GM12878 (cell line): ENCODE measurements at regions not wholly inside any gene's neighbourhood (a gene's known extent, or its start where the extent isn't known, plus 50 kb on each side); places are given as distances from the start of the nearest gene placed in this dataset.

Source experiments
- ATAC-seq: fragments of 200-7000 bp; cut with Tn5 transposase; 3 replicates; pipeline ENCODE4 v1.9.1; 2020; ENCODE audit warnings: mild to moderate bottlenecking, moderate library complexity
- BruUV-seq: library from RNA; stranded (reverse); fragments of 400-500 nt; replicated peaks from 2 replicates; lab custom pipeline; 2021; lab: Mats Ljungman, UMichigan
- CTCF ChIA-PET: fragments of 300-600 bp; sonication (Branson Sonifier 250); formaldehyde crosslinking; extraction: SDS; loops from one replicate; lab custom pipeline; 2021; ENCODE audit warnings: inconsistent platforms; lab: Yijun Ruan, JAX
- POLR2A ChIA-PET: fragments of 350-600 bp; formaldehyde crosslinking; extraction: SDS; loops from one replicate; lab custom pipeline; 2021; ENCODE audit warnings: inconsistent platforms; lab: Charles Lee
- RAD21 ChIA-PET: fragments of 300-600 bp; sonication (Branson Sonifier 250); formaldehyde crosslinking; loops from one replicate; lab custom pipeline; 2023; ENCODE audit warnings: antibody characterized with exemption; ENCODE audit not compliant: unreplicated experiment; lab: Charles Lee
- SMC1A ChIA-PET: fragments of 300-600 bp; sonication (Branson Sonifier 250); formaldehyde crosslinking; loops from one replicate; lab custom pipeline; 2023; ENCODE audit not compliant: unreplicated experiment, uncharacterized antibody; lab: Charles Lee
- DNase-seq: peaks from one replicate; pipeline ENCODE4 v3.0.0-alpha.2; 2011; ENCODE audit warnings: low read depth, low spot score
- FAIRE-seq: peaks from 3 replicates; lab custom pipeline; 2011; peaks lifted over from hg19 to GRCh38; lab: Jason Lieb, UNC
- H2AFZ ChIP-seq: 2 replicates; pipeline ENCODE4 v1.6.0; 2011; ENCODE audit warnings: low read depth, low read length, control low read depth; ENCODE audit not compliant: control insufficient read depth
- H3K27ac ChIP-seq: 2 replicates; pipeline ENCODE4 v1.5.1; 2011; ENCODE audit warnings: control low read depth; ENCODE audit not compliant: control insufficient read depth, insufficient read depth
- H3K27me3 ChIP-seq, 2 experiments: replicated peaks in 1 of 2; 2 replicates each; pipeline versions ENCODE4 v1.6.0 to v1.6.1; 2011; ENCODE audit warnings: low read length in 1 of 2; ENCODE audit not compliant: control insufficient read depth in 2 of 2, insufficient read depth in 2 of 2
- H3K36me3 ChIP-seq, 2 experiments: 2 replicates each; pipeline ENCODE4 v1.5.1; 2011; ENCODE audit warnings: low read length in 1 of 2; ENCODE audit not compliant: control insufficient read depth in 2 of 2, insufficient read depth in 2 of 2
- H3K4me1 ChIP-seq: 2 replicates; pipeline ENCODE4 v1.6.1; 2011; ENCODE audit warnings: mild to moderate bottlenecking, low read length, moderate library complexity, mixed read lengths; ENCODE audit not compliant: control insufficient read depth, insufficient read depth
- H3K4me2 ChIP-seq: 2 replicates; pipeline ENCODE4 v1.6.0; 2011; ENCODE audit warnings: control low read depth; ENCODE audit not compliant: control insufficient read depth, insufficient read depth
- H3K4me3 ChIP-seq: fragments of 200-600 bp; sonication (generic); 2 replicates; pipeline ENCODE4 v1.5.1; 2016
- H3K79me2 ChIP-seq: 2 replicates; pipeline ENCODE4 v1.6.0; 2011; ENCODE audit warnings: low read length; ENCODE audit not compliant: control insufficient read depth, insufficient read depth
- H3K9ac ChIP-seq: 2 replicates; pipeline ENCODE4 v1.8.0; 2011; ENCODE audit warnings: low read length, control low read depth, mixed read lengths; ENCODE audit not compliant: control insufficient read depth, insufficient read depth
- H3K9me3 ChIP-seq: replicated peaks from 3 replicates; pipeline ENCODE4 v1.5.1; 2011; ENCODE audit warnings: mild to moderate bottlenecking, low read length; ENCODE audit not compliant: control insufficient read depth, insufficient read depth
- H4K20me1 ChIP-seq: 2 replicates; pipeline ENCODE4 v1.6.0; 2011; ENCODE audit not compliant: control insufficient read depth, insufficient read depth
- BACH1 ChIP-seq: fragments of 450-650 bp; IDR thresholded peaks from 2 replicates; pipeline ENCODE4 v1.6.1; 2017; ENCODE audit warnings: mild to moderate bottlenecking, borderline replicate concordance
- POLR2AphosphoS5 ChIP-seq: IDR thresholded peaks from 2 replicates; pipeline ENCODE4 v1.6.1; 2011; ENCODE audit warnings: mild to moderate bottlenecking, low read length, inconsistent platforms
- PRDM15 ChIP-seq: fragments of 450-650 bp; formaldehyde crosslinking; IDR thresholded peaks from 2 replicates; pipeline ENCODE4 v1.4.0; 2020; ENCODE audit warnings: mild to moderate bottlenecking, moderate library complexity
- TARDBP ChIP-seq: IDR thresholded peaks from 2 replicates; pipeline ENCODE4 v1.6.1; 2016; ENCODE audit warnings: borderline replicate concordance
- WRNIP1 ChIP-seq: IDR thresholded peaks from 2 replicates; pipeline ENCODE4 v1.6.1; 2011; ENCODE audit warnings: low read depth, low read length, improper control_type of control experiment, borderline replicate concordance
- WGBS: methylation state at CpG from one replicate; pipeline ENCODE4 v1.1.6; 2016; ENCODE audit warnings: low lambda C conversion rate; ENCODE audit not compliant: insufficient replicate concordance, insufficient coverage; ENCODE audit errors: missing lambda C conversion rate; 5-methylcytosine and 5-hydroxymethylcytosine counted together
- in situ Hi-C: fragments of 300-500 bp; cut with MboI; formaldehyde crosslinking; loops from 9 replicates; pipeline ENCODE4 v1.14.3; 2018; ENCODE audit warnings: mixed read lengths
- intact Hi-C: fragments of 100-400 bp; cut with micrococcal nuclease; formaldehyde crosslinking; loops from one replicate; pipeline ENCODE4 v1.14.2; 2022; ENCODE audit not compliant: unreplicated experiment

GRCh38 chr14:82180139-82180538 is 646.5 kb upstream of the SEL1L start:
- CTCF ChIA-PET, result interaction anchor here (0.9 kb wide), 1 partner anchor 21 kb away, joined by 3 read pairs; no protein-coding TSS in a partner anchor
- TF ChIP-seq PRDM15 (CRISPR knock-in tag) (no peak), WRNIP1 (no peak), BACH1 (no peak), POLR2AphosphoS5 (no peak), TARDBP (no peak)
- 44% methylated on average over 2 of the region's 2 CpGs for WGBS

More at GRCh38 chr14:82180139-82180538, 646.5 kb upstream of the SEL1L start:
- no peak overlapping the region for H3K4me2 ChIP-seq
- SMC1A ChIA-PET, result no interaction called here
- H4K20me1 ChIP-seq, result no peaks in the 10 kb centered on the region
- POLR2A ChIA-PET, result no interaction called here
- no peak for ATAC-seq
- no peaks in the 10 kb centered on the region for H3K4me1 ChIP-seq
- no peak overlapping the region for H3K27ac ChIP-seq
- intact Hi-C loops (no loop called here), in situ Hi-C loops (no loop called here)
- H3K27me3 ChIP-seq, result no peaks in the 10 kb centered on the region
- BruUV-seq, result no TSS peak
- FAIRE-seq, result no peak
- no peak overlapping the region for H2AFZ ChIP-seq
- H3K4me3 ChIP-seq, result no peak overlapping the region
- no peaks in the 10 kb centered on the region for H3K79me2 ChIP-seq
- RAD21 ChIA-PET, result no interaction called here
- no peak overlapping the region for H3K9ac ChIP-seq
- H3K9me3 ChIP-seq, result no peaks in the 10 kb centered on the region
- no peak for DNase-seq
- no peaks in the 10 kb centered on the region for H3K36me3 ChIP-seq
